ENCODE measurements at regions not wholly inside any gene's neighbourhood (a gene's known extent, or its start where the extent isn't known, plus 50 kb on each side); places are given as distances from the start of the nearest gene placed in this dataset.

DNA sequence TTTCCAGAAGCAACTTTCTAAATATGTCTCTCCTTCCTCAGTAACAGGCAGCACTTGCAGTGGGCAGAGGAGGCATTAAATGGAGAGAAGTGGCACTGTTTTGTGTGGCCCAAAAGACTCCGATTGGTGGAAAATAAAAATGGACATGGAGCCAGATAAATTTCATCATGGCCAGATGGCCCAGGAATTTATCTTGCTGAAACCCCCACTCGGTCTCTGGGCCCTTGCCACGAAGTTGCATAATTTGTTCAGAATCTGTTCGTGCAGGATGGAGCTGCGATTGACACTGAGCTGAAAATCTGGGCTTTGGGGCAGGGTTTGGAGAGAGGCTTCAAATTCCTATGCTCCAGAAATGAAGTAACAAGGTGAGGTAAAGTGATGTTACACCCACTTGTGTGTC lies 65.5 kb downstream of the C11orf91 start:
- TF ChIP-seq, protein P1, sequence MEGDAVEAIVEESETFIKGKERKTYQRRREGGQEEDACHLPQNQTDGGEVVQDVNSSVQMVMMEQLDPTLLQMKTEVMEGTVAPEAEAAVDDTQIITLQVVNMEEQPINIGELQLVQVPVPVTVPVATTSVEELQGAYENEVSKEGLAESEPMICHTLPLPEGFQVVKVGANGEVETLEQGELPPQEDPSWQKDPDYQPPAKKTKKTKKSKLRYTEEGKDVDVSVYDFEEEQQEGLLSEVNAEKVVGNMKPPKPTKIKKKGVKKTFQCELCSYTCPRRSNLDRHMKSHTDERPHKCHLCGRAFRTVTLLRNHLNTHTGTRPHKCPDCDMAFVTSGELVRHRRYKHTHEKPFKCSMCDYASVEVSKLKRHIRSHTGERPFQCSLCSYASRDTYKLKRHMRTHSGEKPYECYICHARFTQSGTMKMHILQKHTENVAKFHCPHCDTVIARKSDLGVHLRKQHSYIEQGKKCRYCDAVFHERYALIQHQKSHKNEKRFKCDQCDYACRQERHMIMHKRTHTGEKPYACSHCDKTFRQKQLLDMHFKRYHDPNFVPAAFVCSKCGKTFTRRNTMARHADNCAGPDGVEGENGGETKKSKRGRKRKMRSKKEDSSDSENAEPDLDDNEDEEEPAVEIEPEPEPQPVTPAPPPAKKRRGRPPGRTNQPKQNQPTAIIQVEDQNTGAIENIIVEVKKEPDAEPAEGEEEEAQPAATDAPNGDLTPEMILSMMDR (IDR thresholded peaks at IDR 0.05; ENCODE audit: poor library complexity) = no peak
- TF ChIP-seq EZH2phosphoT487 (IDR thresholded peaks at IDR 0.05; ENCODE audit: low read depth, severe bottlenecking, unreplicated experiment) = no peak

Data from hepatocyte (in vitro differentiated cells).